Raji (cell line): ENCODE measurements at regions not wholly inside any gene's neighbourhood (a gene's known extent, or its start where the extent isn't known, plus 50 kb on each side); places are given as distances from the start of the nearest gene placed in this dataset.

Experiments used
- POLR2A ChIP-seq: IDR thresholded peaks from 2 replicates; pipeline ENCODE4 v1.6.1; 2011; ENCODE audit warnings: low read depth, low read length, control low read depth; ENCODE audit not compliant: insufficient read depth

DNA sequence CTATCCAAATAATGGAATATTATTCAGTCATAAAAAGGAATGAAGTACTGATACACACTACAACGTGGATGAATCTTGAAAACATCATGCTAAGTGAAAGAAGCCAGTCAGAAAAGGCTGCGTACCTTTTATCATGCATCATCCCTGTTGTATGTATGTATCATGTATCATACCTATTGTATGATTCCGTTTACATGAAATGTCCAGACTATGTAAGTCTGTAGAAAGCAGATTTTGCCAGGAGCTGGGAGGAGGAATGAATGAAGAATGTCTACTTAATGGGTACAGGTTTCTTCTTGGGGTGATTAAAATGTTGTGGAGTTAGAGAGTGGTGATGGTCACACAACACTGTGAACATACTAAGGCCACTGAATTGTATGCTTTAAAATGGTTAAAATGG lies 135.9 kb upstream of the KLF14 start:
- no peak for TF ChIP-seq POLR2A

DNA sequence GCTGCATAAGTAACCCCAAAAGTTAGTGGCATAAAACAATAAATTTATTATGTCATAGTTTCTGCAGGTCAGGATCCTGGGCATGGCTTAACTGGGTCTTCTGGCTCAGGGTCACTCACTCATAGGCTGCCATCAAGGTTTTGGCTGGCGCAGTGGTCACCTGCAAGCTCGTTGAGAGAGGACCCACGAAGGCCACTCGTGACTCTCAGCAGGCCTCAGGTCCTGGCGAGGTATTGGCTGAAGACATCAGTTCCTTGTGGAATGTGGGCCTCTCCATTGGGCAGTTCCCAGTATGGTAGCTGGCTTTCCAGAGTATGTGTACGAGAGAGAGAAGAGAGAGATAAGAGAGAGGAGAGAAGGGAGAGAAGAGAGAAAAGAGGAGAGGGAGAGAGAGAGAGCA lies 138.3 kb upstream of the KLF14 start:
- TF ChIP-seq POLR2A: no peak

DNA sequence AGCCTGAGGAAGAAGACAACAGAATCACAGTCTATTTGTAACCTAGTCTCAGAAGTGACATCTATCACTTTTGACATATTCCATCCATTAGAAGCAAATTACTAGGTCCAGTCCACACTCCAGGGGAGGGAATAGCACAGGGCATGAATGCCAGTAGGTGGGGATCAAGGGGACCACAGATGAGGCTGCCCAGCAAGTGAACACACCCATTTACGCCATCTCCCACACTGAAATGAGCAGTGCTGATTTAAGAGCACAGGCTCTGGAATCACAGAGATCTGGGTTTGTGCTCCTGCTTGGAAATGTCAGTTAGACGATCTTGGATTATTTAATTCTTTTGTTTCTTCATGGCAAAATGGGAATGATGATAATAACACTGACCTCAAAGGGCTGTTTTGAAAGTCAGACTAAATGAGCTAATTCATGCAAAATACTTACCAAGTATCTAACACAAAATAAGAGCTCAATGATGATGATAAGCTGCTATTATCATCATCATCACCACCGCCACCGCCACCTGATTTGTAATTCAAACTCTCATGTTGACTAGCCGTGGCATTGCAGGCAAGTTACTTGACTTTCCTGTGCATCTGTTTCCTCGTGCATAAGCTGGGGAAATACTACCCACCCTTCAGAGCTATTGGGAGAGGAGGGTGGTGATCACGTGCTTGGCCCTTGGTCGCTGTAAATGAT lies 138.9 kb upstream of the KLF14 start:
- no peak for TF ChIP-seq POLR2A

DNA sequence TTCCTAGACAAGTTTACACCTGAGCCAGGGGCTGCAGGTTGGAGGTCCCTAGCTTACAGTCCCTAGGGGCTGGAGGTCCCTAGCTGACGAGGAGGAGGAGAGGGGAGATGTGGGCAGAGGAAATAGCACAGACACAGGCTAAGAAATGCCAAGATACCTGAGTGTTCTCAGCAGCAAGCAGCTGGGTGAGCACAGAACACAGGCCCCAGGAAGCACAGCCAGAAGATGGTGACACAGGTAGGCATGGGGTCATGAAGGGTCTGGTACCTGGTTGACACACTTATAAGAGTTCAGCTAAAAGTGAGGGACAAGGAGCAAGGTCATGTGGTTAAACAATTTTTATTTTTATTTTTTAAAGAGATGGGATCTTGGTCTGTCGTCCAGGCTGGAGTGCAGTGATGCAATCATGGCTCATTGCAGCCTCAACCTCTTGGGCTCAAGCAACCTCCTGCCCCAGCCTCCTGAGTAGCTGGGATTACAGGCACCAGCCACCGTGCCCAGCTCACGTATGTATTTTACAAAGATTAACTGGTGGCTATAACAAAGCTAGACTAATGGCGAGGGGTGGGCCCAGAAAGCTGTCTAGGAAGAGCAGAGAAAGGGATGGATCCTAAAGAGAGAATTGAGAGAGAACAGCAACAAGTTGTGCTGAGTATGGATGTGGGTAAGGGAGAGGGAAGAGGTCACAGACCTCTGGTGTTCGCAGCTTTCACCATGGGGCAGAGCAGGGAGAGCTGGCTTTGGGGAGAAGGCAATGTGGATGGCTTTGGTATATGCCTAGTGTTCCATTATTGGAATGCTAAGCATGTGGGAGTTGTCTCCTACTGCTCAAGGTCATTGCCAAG lies 140.3 kb upstream of the KLF14 start:
- no peak for TF ChIP-seq POLR2A

DNA sequence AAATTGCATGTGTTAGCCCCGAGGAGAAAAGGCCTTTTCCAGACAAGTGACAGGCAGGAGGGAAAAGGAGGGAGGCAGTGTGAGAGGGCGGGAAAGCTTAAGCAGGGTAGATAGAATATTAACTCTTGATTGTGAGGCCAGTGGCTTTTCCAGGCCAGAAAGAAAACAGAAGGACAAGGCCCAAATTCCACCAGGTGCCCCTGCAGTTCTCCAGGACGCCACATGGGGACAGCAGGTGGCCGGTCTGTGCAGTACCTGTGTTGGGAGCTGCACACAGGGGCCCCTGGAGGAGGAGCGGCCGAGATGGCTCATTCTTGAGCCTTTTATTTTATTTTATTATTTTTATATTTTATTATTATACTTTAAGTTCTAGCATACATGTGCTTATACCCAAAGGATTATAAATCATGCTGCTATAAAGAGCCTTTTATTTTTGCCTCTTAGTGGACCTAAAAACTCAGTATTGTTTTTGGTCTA lies 141.3 kb upstream of the KLF14 start:
- TF ChIP-seq POLR2A: no peak

DNA sequence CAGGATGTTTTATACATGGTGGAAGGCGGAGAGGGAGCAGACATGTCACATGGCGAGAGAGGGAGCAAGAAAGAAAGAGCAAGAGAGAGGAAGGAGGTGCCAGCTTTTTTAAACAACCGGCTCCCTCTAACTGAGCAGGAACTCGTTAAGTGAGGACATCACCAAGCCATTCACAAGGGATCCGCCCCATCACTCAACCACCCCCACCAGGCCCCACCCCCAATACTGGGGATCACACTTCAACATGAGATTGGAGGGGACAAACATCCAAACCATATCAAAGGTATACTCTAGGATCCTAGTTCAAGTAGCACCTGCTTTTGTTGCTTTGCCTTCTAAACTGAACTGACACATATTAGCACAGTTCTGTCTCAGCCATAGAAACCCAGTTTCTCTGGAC lies 141.9 kb upstream of the KLF14 start:
- TF ChIP-seq POLR2A: no peak

DNA sequence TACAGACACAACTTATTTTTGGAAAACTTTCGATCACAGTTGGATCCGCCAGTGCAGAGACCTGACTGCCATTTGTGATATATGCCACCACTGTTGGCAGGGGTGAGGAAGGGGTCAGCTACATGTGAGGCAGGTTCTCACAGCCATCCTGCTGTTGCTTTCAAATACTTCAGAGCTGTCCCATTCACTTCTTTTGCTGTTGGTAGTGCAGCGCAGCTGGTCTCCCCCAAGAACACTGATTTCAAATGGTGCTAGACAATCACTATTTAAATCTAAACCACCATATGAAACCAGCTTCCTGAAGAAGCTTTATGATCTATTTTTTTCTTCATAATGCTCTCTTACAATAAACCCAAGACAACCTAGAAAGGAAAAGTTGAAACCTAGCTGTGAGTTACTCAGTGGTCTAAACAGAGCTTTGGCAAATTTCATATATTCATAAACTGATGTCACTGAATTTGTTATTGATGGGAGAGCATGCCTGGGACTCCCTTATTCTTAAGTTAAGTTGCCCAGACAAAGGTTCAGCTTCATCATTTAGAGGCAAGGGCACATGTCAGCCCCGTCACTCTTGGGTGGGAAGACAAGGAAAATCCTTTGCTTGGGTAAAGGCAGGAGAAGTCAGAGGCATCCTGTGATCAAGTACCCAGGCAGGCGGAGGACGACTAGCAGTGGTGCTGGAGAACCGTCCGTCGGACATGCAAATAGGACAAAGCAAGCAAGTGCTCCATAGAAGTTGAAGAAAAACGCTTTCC lies 143.4 kb upstream of the KLF14 start:
- no peak for TF ChIP-seq POLR2A

DNA sequence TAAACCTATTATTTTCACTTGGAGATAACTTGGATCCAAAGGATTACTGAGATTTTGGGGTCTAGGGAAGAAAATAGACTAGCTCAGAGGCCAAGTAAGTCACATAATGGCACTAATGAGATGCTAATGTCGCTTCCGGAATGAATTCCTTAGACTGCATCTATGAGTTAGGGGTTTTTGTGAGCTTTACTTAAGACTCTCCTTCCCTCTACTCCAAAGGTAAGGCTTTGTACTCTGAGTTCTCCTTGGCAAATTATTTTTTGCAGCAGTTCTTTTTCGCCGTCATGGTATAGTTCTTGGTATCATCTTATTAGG lies 143.9 kb upstream of the KLF14 start:
- no peak for TF ChIP-seq POLR2A

DNA sequence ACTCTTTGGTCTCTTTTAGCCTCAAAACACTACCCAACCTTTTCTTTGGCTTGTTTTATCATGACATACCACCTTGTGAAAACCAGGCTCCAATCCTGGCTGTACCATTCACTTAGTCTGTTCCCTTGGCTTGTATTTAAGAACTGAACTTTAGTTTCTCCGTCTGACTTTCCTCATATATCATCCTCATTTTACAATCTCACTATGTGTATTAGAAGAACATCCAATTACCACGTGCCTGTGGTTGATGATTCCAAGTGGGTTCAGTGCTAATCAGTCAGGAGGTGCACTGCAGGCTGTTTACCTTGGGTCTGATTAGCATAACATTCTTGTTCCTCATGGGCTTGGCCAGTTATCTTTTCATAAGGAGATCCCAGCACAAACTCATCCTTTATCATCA lies 144.8 kb upstream of the KLF14 start:
- no peak for TF ChIP-seq POLR2A

DNA sequence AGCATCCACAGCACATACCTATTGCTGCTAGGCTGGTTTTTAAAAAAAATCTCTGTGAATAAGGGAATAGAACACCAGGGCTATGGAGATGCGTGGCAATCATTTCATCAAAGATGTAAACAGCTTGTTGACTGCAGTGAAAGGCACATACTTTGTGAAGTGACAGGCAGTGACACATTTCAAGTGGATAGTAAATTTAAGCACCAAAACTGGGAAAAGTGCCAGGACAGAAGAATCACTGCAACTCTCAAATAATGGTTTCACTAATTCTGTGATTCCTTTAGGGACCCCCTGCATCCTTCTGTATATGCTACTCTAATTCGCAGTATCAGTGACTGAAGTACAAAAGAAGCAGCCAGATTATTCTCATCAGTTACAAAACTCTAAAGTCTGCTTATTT lies 145.2 kb upstream of the KLF14 start:
- no peak for TF ChIP-seq POLR2A

DNA sequence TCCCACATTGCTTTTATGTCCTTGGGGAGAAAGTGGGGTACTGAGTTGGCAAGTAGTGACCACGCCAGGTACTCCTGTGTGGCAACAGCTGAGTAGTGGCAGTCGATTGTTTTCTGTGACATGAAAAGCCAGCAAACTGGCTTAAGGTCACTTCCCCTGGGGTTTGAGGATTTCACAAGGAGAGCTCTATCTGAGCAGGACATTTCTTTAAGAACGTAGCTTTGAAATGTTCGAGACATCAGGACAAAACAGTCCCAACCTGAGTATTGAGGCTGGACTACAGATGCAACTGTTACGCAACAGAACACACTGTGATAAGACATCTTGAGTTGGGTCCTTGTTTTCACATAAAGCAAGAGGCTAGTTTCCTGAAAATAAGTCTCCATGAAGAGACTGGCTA lies 146.7 kb upstream of the KLF14 start:
- no peak for TF ChIP-seq POLR2A

DNA sequence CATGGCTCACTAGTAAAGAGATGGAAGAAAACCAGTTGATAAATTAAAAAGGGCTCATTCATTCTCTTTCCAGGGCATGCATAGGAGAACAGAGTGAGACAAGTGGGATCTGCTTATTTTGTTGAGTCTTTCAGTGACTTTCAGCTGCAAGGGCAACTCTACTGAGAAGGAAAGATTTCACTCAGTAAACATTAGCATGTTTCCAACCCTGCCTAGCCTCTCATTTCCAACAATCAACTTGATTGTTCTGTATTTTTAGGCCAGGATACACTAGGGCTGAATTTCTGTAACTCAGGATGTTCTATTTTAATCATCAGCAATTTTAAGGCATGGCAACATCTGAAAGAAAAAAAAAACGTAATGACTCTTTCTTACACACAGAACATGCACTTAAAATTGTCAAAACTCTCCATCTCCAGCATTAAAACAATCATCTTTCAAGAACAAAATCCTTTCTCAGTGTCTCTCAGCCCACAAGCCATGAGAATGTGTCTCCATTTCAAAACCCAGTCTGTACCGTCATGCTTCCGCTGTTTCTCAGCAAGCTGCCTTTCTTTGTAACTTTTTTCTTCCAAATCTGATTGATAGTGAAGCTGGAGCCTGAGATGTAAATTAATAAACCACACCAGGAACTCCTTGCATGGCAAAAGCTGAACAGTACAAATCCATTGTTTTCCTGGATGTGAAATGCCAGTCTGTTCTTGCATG lies 147.2 kb upstream of the KLF14 start:
- no peak for TF ChIP-seq POLR2A

DNA sequence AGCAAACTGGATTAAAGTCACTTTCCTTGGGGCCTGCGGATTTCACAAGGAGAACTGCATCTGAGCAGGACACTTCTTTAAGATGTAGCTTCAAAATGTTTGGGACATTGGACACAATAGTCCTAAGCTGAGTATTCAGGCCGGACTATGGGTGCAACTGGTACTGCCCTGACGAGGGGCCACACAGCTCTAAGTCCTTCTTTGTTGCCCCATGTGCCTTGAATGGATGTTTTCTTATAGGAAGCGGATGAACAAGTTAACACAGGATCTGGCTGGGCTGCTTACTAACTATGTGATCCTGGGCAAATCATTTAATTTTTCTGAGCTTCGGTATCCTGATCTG lies 147.8 kb upstream of the KLF14 start:
- no peak for TF ChIP-seq POLR2A

DNA sequence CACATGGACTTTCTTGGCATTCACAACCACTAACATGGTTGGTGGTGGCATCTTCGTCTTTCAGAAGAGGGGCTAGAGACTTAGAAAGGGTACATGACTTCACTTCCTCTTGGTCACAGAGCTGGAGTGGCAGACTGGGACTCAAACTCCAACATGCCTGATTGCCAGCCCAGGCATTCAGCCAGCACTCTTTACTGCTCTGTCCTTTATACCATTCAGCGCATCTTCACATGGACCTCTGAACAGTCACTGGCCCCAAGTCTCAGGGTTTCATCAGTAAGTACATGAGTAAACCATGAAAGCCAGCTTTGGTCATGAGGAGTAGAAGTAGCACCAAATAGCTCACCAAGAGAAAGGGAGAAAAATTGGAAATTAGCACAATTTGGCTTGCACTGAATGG lies 148.4 kb upstream of the KLF14 start:
- TF ChIP-seq POLR2A: no peak

DNA sequence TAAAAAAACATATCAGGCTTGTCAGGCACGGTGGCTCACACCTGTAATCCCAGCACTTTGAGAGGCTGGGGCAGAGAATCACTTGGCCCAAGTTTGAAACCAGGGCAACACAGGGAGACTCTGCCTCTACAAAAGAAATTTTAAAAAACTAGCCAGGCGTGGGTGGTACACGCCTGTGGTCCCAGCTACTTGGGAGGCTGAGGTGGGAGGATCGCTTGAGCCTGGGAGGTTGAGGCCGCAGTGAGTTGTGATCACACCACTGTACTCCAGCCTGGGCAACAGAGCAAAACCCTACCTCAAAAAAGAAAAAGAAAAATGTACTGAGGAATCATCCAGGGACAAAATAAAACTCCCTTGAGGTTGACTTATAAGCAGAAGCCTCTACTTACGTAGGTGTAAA lies 149.9 kb upstream of the KLF14 start:
- TF ChIP-seq POLR2A: no peak
